Right lobe of liver (tissue), 6 donors: ENCODE measurements at regions not wholly inside any gene's neighbourhood (a gene's known extent, or its start where the extent isn't known, plus 50 kb on each side); places are given as distances from the start of the nearest gene placed in this dataset.
"Not testable (repeated sequence)": the region's sequence is repeated elsewhere in the genome, so short reads cannot be mapped to it uniquely, and the experiment has no call there.

Experiments used
- ATAC-seq, 4 donors: fragments of 200-7000 bp; cut with Tn5 transposase; one replicate each; pipeline ENCODE4 v1.9.1; 2020; ENCODE audit warnings: mild to moderate bottlenecking in 4 of 4, moderate library complexity in 4 of 4
- DNase-seq, 3 donors: peaks; one replicate each; pipeline ENCODE4 v3.0.0-alpha.2; 2020
- H3K27ac ChIP-seq, 3 donors: fragments of 200-600 bp; one replicate each; pipeline ENCODE4 v1.8.0; 2022
- H3K27me3 ChIP-seq, 2 donors: fragments of 200-600 bp; one replicate each; pipeline ENCODE4 v1.8.0; 2022
- H3K36me3 ChIP-seq, 4 donors: fragments of 200-600 bp; sonication (generic) in 1 of 4; one replicate each; pipeline versions ENCODE4 v1.5.1 to v1.8.0; 2017 to 2022; ENCODE audit warnings: control low read depth in 1 of 4
- H3K4me1 ChIP-seq, 4 donors: fragments of 200-600 bp; sonication (generic) in 1 of 4; one replicate each; pipeline versions ENCODE4 v1.5.1 to v1.8.0; 2017 to 2022; ENCODE audit warnings: control low read depth in 1 of 4
- H3K4me3 ChIP-seq, 3 donors: fragments of 200-600 bp; one replicate each; pipeline ENCODE4 v1.8.0; 2022
- H3K9me3 ChIP-seq, 4 donors: fragments of 200-600 bp; sonication (generic) in 1 of 4; one replicate each; pipeline versions ENCODE4 v1.5.1 to v1.8.0; 2017 to 2022; ENCODE audit warnings: control low read depth in 1 of 4
- WGBS: methylation state at CpG from one replicate; pipeline ENCODE4 v1.1.6; 2018; ENCODE audit warnings: low coverage, low lambda C conversion rate; ENCODE audit not compliant: insufficient coverage; ENCODE audit errors: missing lambda C conversion rate; 5-methylcytosine and 5-hydroxymethylcytosine counted together
- intact Hi-C, 2 donors: fragments of 100-400 bp; cut with DNase I; formaldehyde crosslinking; loops; one replicate each; pipeline versions ENCODE4 v1.11.2 to v1.14.1; 2022
- donor health status: DM: no; HTN: yes; CAD: no.
- donor health status: DM: no; HTN: no; CAD: no.
- donor health status: DM: no; HTN: no; CAD: no.
- donor health status: DM: no; HTN: yes; CAD: no.
- donor health status: DM: no; HTN: yes; CAD: no.

DNA sequence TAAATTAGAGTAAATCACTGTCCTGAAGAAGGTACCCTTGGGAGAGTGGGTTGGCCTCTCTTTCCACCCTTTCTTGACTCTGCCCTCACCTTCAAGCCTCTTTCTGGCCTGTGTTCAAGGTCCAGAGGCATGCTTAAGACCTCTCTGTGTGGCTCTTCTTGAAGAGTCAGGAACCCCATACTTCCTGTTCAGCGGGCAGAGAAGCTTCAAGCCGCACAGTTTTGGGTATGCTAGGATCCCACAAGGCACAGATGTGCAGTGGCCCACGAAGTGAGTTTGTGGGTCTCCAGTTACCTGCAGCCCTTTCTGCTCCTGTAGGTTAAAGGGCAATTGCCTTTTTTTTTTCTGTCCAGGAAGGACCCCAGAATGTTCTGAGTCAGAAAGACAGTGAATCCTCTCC lies 113.7 kb downstream of the PPIAL4A start:
- WGBS = no CpG with 5 or more reads among the region's 3 CpGs
- DNase-seq, H3K9me3 ChIP-seq, H3K4me3 ChIP-seq, H3K4me1 ChIP-seq, H3K27ac ChIP-seq, H3K36me3 ChIP-seq, ATAC-seq, H3K27me3 ChIP-seq, intact Hi-C loops: not testable (repeated sequence)

DNA sequence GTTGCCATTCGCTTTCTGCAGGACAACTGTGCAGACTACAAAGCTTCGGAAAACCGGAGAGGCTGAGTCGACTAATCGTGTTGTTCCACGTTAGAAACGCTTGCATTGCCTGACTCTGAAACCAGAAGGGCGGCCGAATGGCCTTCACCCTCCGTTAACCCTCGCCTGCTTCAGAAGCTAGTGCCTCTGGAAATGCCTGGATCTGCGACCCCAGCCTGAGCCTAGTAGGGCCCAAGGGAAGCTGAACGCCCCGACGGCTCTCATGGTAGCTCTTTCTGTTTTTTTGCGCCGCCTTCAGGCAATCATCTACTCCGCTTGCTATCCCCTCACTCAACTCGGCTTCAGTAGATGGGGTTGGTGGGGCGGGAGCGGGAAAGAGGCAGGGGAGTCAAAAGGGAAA lies 117.3 kb downstream of the PPIAL4A start:
- H3K9me3 ChIP-seq, H3K27me3 ChIP-seq, H3K36me3 ChIP-seq, ATAC-seq, H3K27ac ChIP-seq, H3K4me1 ChIP-seq, DNase-seq, intact Hi-C loops, H3K4me3 ChIP-seq: not testable (repeated sequence)
- WGBS = 27% methylated on average over 17 of the region's 21 CpGs

GRCh38 chr1:121007755-121008154 lies 118.2 kb downstream of the PPIAL4A start:
- H3K27ac ChIP-seq, DNase-seq, H3K4me1 ChIP-seq, H3K4me3 ChIP-seq, intact Hi-C loops, H3K9me3 ChIP-seq, H3K36me3 ChIP-seq, H3K27me3 ChIP-seq, ATAC-seq: not testable (repeated sequence)
- WGBS = 12% methylated on average over 7 of the region's 10 CpGs

GRCh38 chr1:121008512-121009215 lies 119.1 kb downstream of the PPIAL4A start:
- 15% methylated on average over 21 of the region's 46 CpGs for WGBS
- intact Hi-C loops, H3K4me1 ChIP-seq, DNase-seq, H3K4me3 ChIP-seq, H3K27me3 ChIP-seq, H3K36me3 ChIP-seq, H3K27ac ChIP-seq, H3K9me3 ChIP-seq, ATAC-seq: not testable (repeated sequence)

DNA sequence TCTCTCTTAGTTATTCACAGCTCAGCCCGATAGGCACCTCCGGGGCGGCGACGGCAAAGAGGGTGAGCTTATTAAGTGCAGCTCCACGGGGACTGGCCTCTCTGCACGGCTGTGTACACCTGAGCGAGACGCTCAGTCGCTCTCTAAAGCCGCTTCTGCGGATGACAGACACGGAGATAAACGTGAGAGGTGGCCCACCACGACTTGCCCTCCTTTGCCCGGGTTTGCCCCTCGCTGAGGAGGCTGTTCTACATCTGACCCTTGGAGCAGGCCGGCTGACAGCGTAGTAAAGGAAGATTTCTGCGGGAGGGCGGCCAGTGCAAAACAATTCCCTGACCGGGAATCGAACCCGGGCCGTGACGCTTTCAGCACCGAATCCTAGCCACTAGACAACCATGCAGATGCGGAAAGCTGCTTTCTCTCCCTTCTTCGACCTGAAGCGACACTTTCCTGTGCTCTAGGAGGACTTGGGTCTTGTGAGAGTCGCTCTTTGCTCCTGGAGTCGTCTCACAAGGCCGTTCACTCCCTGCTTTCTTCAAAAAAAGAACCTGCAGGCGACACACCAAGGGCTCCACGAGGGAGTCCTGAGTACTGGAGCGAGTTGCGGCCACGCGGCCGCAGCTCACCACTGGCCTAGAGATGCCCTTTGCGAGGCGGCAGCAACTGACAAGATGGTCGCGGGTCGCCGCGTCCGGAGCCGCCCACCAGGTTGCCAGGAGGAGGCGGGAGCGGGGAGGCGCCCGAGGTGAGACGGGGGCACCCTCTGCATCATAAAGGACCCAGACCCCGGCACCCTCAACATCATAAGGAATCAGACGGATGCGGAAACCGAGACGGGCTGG lies 119.9 kb downstream of the PPIAL4A start:
- H3K27me3 ChIP-seq, H3K36me3 ChIP-seq, H3K4me3 ChIP-seq, H3K27ac ChIP-seq, DNase-seq, H3K9me3 ChIP-seq, H3K4me1 ChIP-seq, intact Hi-C loops: not testable (repeated sequence)
- peak in 1 of 4 donors; percentile 13 for ATAC-seq
- 12% methylated on average over 24 of the region's 59 CpGs for WGBS

DNA sequence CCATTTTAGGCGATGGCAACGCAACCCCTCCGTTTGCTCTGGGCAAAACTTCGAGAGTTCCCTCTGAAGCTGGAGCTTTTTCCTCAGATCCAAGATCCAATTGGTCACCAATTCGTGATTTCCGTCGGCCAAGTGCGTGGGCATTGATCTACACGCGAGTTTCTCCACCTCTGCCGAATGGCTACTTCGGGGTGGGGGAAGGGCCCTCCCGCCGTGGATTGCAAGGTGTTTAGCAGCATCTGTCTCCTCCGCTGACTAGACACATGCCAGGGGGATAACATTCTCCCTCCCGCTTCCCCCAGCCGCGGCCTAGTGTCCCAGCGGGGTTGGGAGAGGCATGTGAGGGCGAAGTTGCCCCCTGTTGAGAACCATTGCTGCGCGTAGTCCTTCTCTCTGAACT lies 120.6 kb downstream of the PPIAL4A start:
- DNase-seq, H3K9me3 ChIP-seq, ATAC-seq, H3K4me3 ChIP-seq, intact Hi-C loops, H3K4me1 ChIP-seq, H3K36me3 ChIP-seq, H3K27ac ChIP-seq, H3K27me3 ChIP-seq: not testable (repeated sequence)
- no CpG with 5 or more reads among the region's 22 CpGs for WGBS

- H3K27me3 ChIP-seq, H3K9me3 ChIP-seq, ATAC-seq, H3K27ac ChIP-seq, DNase-seq, H3K4me1 ChIP-seq, H3K4me3 ChIP-seq, H3K36me3 ChIP-seq, intact Hi-C loops: not testable (repeated sequence)
- WGBS = 25% methylated on average over 1 of the region's 1 CpG
Observed at GRCh38 chr1:121013181-121013580, 123.6 kb downstream of the PPIAL4A start.

GRCh38 chr1:121016182-121017028 lies 126.8 kb downstream of the PPIAL4A start:
- H3K36me3 ChIP-seq, H3K27ac ChIP-seq, H3K4me1 ChIP-seq, intact Hi-C loops, H3K4me3 ChIP-seq, H3K27me3 ChIP-seq, DNase-seq, H3K9me3 ChIP-seq: not testable (repeated sequence)
- ATAC-seq = peak; percentile 48 to 76 (median 72)
- 15% methylated on average over 14 of the region's 32 CpGs for WGBS

DNA sequence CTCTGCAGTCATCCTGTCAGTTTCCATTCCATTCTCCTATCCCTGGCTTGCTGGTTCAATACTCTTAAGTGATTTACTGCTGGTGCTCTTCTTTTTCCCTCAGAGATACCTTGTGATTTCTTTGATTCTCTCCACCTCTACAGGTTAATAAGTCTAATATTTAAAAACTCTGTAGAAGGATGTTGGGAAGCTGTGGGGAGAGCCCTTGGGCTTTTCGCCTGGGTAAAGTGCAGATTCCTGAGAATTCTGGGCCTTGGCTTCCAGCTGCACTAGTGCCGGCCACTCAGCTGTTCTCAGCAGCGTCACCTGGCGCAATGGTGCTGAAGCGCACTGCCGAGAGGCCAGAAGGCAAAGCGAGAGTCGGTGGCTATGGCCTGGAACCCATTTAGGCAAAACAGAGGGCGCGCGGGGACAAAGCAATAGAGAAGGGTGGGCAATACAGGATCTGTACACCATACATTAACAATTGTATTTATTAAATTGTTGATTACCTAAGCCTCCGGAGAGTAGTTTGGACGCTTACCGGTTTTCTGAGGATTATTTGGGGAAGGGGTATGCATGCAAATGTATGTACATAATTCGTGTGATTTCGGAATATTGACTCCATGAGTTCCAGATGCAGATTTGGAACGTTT lies 130.3 kb downstream of the PPIAL4A start:
- intact Hi-C loops, H3K36me3 ChIP-seq, H3K27ac ChIP-seq, H3K4me3 ChIP-seq, H3K27me3 ChIP-seq, H3K4me1 ChIP-seq, DNase-seq, H3K9me3 ChIP-seq: not testable (repeated sequence)
- WGBS = 35% methylated on average over 4 of the region's 17 CpGs
- ATAC-seq = peak; percentile 76 to 83 (median 80)

- H3K36me3 ChIP-seq, H3K27ac ChIP-seq, H3K4me3 ChIP-seq, H3K4me1 ChIP-seq, H3K27me3 ChIP-seq, DNase-seq, intact Hi-C loops, H3K9me3 ChIP-seq: not testable (repeated sequence)
- WGBS = 12% methylated on average over 15 of the region's 37 CpGs
- peak; percentile 53 to 75 (median 66) for ATAC-seq
Observed at GRCh38 chr1:121020350-121021236, 131.0 kb downstream of the PPIAL4A start.
